ENCODE measurements at regions not wholly inside any gene's neighbourhood (a gene's known extent, or its start where the extent isn't known, plus 50 kb on each side); places are given as distances from the start of the nearest gene placed in this dataset.
A peak's percentile ranks its signal among the peaks of the same experiment; 100 is the strongest.
"Not testable (repeated sequence)": the region's sequence is repeated elsewhere in the genome, so short reads cannot be mapped to it uniquely, and the experiment has no call there.

DNA sequence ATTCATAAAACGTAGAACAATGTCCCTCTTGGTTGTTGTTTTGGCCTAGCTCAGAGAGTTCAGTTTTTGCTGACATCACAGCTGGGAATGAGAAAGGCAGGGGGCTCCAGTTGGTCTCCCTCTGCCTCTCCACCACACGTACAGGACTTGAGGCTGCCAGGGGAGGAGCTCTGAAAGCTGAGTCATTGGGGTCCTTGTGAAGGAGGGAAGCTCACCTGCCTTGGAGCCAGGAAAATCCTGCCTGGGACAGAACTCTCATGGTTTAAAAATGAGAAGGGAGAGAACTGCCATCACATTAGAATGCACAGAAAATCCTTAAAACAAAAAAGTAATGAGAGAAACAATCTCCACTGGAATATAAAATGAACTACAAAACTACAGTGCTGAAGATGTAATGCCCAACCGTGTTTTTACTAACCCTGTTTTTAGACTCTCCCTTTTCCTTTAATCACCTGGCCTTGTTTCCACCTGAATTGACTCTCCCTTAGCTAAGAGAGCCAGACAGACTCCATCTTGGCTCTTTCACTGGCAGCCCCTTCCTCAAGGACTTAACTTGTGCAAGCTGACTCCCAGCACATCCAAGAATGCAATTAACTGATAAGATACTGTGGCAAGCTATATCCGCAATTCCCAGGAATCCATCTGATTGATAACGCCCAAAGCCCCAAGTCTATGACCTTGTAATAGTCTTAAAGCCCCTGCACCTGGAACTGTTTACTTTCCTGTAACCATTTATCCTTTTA is 58.6 kb upstream of the TARP start:
- not testable (repeated sequence) for TF ChIP-seq POLR2A (conservative IDR thresholded peaks at IDR 0.05); KLF10 (CRISPR knock-in tag; IDR thresholded peaks at IDR 0.05); ATF1 (CRISPR knock-in tag; IDR thresholded peaks at IDR 0.05); ZFP36 (IDR thresholded peaks at IDR 0.05; ENCODE audit: low read depth, low read length, partially characterized antibody); HDAC6 (IDR thresholded peaks at IDR 0.05; ENCODE audit: low read depth, low read length)
- TF ChIP-seq, protein P1, sequence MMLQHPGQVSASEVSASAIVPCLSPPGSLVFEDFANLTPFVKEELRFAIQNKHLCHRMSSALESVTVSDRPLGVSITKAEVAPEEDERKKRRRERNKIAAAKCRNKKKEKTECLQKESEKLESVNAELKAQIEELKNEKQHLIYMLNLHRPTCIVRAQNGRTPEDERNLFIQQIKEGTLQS (IDR thresholded peaks at IDR 0.05), result not testable (repeated sequence)
- TF ChIP-seq, protein P1 (CRISPR knock-in tag; conservative IDR thresholded peaks at IDR 0.05), result not testable (repeated sequence)
- TF ChIP-seq, protein P2, sequence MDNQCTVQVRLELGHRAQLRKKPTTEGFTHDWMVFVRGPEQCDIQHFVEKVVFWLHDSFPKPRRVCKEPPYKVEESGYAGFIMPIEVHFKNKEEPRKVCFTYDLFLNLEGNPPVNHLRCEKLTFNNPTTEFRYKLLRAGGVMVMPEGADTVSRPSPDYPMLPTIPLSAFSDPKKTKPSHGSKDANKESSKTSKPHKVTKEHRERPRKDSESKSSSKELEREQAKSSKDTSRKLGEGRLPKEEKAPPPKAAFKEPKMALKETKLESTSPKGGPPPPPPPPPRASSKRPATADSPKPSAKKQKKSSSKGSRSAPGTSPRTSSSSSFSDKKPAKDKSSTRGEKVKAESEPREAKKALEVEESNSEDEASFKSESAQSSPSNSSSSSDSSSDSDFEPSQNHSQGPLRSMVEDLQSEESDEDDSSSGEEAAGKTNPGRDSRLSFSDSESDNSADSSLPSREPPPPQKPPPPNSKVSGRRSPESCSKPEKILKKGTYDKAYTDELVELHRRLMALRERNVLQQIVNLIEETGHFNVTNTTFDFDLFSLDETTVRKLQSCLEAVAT (IDR thresholded peaks at IDR 0.05), result not testable (repeated sequence)
- 0 out of 2 replicates have a peak, but pooled peaks have one; percentile 31 for TF ChIP-seq ATF1 (tag; IDR thresholded peaks at IDR 0.05)
- TF ChIP-seq, protein P3, sequence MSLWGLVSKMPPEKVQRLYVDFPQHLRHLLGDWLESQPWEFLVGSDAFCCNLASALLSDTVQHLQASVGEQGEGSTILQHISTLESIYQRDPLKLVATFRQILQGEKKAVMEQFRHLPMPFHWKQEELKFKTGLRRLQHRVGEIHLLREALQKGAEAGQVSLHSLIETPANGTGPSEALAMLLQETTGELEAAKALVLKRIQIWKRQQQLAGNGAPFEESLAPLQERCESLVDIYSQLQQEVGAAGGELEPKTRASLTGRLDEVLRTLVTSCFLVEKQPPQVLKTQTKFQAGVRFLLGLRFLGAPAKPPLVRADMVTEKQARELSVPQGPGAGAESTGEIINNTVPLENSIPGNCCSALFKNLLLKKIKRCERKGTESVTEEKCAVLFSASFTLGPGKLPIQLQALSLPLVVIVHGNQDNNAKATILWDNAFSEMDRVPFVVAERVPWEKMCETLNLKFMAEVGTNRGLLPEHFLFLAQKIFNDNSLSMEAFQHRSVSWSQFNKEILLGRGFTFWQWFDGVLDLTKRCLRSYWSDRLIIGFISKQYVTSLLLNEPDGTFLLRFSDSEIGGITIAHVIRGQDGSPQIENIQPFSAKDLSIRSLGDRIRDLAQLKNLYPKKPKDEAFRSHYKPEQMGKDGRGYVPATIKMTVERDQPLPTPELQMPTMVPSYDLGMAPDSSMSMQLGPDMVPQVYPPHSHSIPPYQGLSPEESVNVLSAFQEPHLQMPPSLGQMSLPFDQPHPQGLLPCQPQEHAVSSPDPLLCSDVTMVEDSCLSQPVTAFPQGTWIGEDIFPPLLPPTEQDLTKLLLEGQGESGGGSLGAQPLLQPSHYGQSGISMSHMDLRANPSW (CRISPR knock-in tag; IDR thresholded peaks at IDR 0.05), result not testable (repeated sequence)
- TF ChIP-seq, protein P4, sequence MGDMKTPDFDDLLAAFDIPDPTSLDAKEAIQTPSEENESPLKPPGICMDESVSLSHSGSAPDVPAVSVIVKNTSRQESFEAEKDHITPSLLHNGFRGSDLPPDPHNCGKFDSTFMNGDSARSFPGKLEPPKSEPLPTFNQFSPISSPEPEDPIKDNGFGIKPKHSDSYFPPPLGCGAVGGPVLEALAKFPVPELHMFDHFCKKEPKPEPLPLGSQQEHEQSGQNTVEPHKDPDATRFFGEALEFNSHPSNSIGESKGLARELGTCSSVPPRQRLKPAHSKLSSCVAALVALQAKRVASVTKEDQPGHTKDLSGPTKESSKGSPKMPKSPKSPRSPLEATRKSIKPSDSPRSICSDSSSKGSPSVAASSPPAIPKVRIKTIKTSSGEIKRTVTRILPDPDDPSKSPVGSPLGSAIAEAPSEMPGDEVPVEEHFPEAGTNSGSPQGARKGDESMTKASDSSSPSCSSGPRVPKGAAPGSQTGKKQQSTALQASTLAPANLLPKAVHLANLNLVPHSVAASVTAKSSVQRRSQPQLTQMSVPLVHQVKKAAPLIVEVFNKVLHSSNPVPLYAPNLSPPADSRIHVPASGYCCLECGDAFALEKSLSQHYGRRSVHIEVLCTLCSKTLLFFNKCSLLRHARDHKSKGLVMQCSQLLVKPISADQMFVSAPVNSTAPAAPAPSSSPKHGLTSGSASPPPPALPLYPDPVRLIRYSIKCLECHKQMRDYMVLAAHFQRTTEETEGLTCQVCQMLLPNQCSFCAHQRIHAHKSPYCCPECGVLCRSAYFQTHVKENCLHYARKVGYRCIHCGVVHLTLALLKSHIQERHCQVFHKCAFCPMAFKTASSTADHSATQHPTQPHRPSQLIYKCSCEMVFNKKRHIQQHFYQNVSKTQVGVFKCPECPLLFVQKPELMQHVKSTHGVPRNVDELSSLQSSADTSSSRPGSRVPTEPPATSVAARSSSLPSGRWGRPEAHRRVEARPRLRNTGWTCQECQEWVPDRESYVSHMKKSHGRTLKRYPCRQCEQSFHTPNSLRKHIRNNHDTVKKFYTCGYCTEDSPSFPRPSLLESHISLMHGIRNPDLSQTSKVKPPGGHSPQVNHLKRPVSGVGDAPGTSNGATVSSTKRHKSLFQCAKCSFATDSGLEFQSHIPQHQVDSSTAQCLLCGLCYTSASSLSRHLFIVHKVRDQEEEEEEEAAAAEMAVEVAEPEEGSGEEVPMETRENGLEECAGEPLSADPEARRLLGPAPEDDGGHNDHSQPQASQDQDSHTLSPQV (IDR thresholded peaks at IDR 0.05), result peak; percentile 99
